Psoas muscle (tissue), 7 donors: ENCODE measurements at regions not wholly inside any gene's neighbourhood (a gene's known extent, or its start where the extent isn't known, plus 50 kb on each side); places are given as distances from the start of the nearest gene placed in this dataset.

Source experiments
- ATAC-seq, 4 donors: fragments of 200-7000 bp; cut with Tn5 transposase; one replicate each; pipeline ENCODE4 v1.9.1; 2020; ENCODE audit warnings: moderate library complexity in 3 of 4, mild to moderate bottlenecking in 2 of 4
- DNase-seq, 2 donors: peaks; one replicate each; pipeline ENCODE4 v3.0.0-alpha.2; 2020
- H3K27ac ChIP-seq: fragments of 200-600 bp; one replicate; pipeline ENCODE4 v1.8.0; 2022
- H3K27me3 ChIP-seq, 3 donors: fragments of 200-600 bp in 1 of 3; one replicate each; pipeline versions ENCODE4 v1.6.1 to v1.8.0; 2013 to 2022; ENCODE audit warnings: low read length in 2 of 3, mild to moderate bottlenecking in 2 of 3, moderate library complexity in 1 of 3; ENCODE audit not compliant: insufficient read depth in 3 of 3
- H3K36me3 ChIP-seq, 2 donors: fragments of 200-600 bp in 1 of 2; one replicate each; pipeline versions ENCODE4 v1.6.1 to v1.8.0; 2013 to 2022; ENCODE audit warnings: low read depth in 1 of 2, mild to moderate bottlenecking in 1 of 2, moderate library complexity in 1 of 2; ENCODE audit not compliant: insufficient read depth in 1 of 2
- H3K4me1 ChIP-seq: fragments of 200-600 bp; one replicate; pipeline ENCODE4 v1.8.0; 2022
- H3K4me3 ChIP-seq: fragments of 200-600 bp; one replicate; pipeline ENCODE4 v1.8.0; 2022; ENCODE audit warnings: mild to moderate bottlenecking
- H3K9me3 ChIP-seq: fragments of 200-600 bp; one replicate; pipeline ENCODE4 v1.8.0; 2022
- WGBS, 3 donors: extraction: QIAGEN DNeasy Blood & Tissue Kit; methylation state at CpG; one replicate each; pipeline versions ENCODE4 v1.1.6 to v1.1.7; 2013; 5-methylcytosine and 5-hydroxymethylcytosine counted together
- intact Hi-C, 2 donors: fragments of 100-400 bp; cut with DNase I; formaldehyde crosslinking; loops; one replicate each; pipeline versions ENCODE4 v1.11.0 to v1.14.2; 2022
- TF ChIP-seq, protein P1 (sequence below): fragments of 200-600 bp; IDR thresholded peaks from one replicate; pipeline ENCODE4 v1.8.0; 2022; ENCODE audit warnings: antibody characterized with exemption
- donor health status: healthy with polysubstance abuse.
- donor health status: DM: no; HTN: no; CAD: no; lungs with moderate emphysema.
- donor health status: Bipolar disorder and iron deficiency.
- donor health status: healthy.
- donor health status: DM: yes; HTN: yes; CAD: no.
- donor health status: DM: no; HTN: no; CAD: no.
- donor health status: DM: yes; HTN: yes; CAD: no.

DNA sequence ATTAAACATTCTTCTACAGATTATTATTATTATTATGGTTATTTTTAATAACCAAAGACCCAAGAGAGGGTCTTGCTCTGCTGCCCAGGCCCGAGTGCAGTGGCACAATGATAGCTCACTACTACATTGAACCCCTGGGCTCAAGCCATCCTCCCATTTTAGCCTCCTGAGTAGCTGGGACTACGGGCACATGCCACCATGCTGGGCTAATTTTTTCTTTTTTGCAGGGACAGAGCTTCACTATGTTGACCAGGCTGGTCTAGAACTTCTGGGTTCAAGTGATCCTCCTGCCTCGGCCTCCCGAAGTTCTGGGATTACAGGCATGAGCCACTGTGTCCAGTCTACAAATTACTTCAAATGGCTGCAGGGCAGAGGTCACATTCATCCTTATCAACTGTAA lies 179.8 kb downstream of the KCNRG start:
- no peak overlapping the region for H3K27ac ChIP-seq
- H3K4me3 ChIP-seq: no peak overlapping the region
- TF ChIP-seq, protein P1, sequence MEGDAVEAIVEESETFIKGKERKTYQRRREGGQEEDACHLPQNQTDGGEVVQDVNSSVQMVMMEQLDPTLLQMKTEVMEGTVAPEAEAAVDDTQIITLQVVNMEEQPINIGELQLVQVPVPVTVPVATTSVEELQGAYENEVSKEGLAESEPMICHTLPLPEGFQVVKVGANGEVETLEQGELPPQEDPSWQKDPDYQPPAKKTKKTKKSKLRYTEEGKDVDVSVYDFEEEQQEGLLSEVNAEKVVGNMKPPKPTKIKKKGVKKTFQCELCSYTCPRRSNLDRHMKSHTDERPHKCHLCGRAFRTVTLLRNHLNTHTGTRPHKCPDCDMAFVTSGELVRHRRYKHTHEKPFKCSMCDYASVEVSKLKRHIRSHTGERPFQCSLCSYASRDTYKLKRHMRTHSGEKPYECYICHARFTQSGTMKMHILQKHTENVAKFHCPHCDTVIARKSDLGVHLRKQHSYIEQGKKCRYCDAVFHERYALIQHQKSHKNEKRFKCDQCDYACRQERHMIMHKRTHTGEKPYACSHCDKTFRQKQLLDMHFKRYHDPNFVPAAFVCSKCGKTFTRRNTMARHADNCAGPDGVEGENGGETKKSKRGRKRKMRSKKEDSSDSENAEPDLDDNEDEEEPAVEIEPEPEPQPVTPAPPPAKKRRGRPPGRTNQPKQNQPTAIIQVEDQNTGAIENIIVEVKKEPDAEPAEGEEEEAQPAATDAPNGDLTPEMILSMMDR: no peak
- 67 to 72% (median 70%) methylated on average over 4 of the region's 4 CpGs for WGBS, 3 donors
- no peaks in the 10 kb centered on the region for H3K4me1 ChIP-seq
- ATAC-seq (no peak), DNase-seq (no peak)
- no peaks in the 10 kb centered on the region for H3K36me3 ChIP-seq
- H3K9me3 ChIP-seq: no peaks in the 10 kb centered on the region
- intact Hi-C loops: no loop called here
- peaks cover 0 to 2% (median 0%) of the 10 kb centered on the region in 3 donors for H3K27me3 ChIP-seq

DNA sequence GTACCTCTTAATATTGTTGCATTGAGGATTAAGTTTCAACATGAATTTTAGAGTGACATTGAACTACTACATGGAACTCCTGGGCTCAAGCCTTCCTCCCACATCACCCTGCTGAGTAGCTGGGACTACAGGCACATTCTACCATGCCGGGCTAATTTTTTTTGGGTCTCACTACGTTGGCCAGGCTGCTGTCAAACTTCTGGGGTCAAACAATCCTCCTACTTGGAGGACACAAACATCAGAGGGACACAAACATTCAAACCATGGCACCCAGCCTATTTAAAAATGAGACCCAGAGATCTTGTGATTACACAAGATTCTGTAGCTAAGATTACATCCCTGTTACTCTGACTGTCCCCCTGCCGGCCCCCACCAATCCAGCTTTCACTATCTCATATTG lies 180.9 kb downstream of the KCNRG start:
- Histone ChIP-seq H3K4me3 (no peak overlapping the region), H3K27ac (no peak overlapping the region), H3K4me1 (no peaks in the 10 kb centered on the region), H3K27me3 (peaks cover 0 to 2% (median 0%) of the 10 kb centered on the region in 3 donors), H3K9me3 (no peaks in the 10 kb centered on the region), H3K36me3 (no peaks in the 10 kb centered on the region)
- TF ChIP-seq, protein P1: no peak
- DNase-seq (no peak), ATAC-seq (no peak)
- 73 to 80% (median 75%) methylated on average over 3 of the region's 3 CpGs for WGBS, 3 donors
- intact Hi-C loops: no loop called here

DNA sequence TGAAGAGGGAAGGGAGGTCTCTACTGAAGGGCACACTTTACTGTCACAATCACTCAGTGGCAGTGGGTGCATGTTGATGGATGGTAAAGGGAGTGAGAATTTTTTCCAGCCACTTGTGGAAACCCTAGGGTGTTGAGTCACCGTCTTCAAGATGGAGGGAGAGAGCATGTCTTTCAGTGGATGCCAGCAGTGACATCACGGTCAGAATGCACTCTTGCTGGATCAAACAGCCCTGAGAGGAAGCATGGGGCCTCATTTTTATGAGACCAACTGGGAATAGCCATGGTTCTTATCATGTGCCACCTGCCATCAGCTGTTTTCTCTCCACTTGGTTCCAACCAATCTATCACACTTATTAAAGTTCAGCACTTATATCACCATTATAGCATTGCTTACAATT lies 182.5 kb downstream of the KCNRG start:
- DNase-seq (no peak), ATAC-seq (no peak)
- WGBS, 3 donors: 38 to 65% (median 63%) methylated on average over 2 of the region's 2 CpGs
- no peaks in the 10 kb centered on the region for H3K36me3 ChIP-seq
- H3K9me3 ChIP-seq: no peaks in the 10 kb centered on the region
- H3K4me3 ChIP-seq: no peak overlapping the region
- H3K4me1 ChIP-seq: no peaks in the 10 kb centered on the region
- TF ChIP-seq, protein P1: no peak
- no peak overlapping the region for H3K27ac ChIP-seq
- intact Hi-C loops: no loop called here
- no peaks in the 10 kb centered on the region for H3K27me3 ChIP-seq

DNA sequence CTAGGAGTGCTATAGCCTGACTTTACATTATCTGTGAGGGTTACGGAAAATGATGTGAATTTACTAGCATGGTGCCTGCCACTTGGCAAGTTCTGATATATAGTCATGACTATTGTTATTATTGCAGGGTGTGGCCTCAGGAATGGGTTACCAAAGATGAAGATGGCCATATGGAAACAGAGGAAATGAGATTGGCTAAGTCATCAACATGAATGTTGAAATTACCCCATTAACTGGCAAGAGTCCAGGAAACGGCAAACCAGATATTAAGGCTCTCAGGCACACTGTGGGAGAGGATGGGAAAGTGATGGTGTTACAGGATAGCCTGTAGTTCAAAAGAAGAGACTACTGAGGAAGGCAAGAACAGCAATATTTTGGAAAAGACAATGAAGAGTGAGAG lies 183.3 kb downstream of the KCNRG start:
- Histone ChIP-seq H3K4me3 (no peak overlapping the region), H3K4me1 (no peaks in the 10 kb centered on the region), H3K9me3 (no peaks in the 10 kb centered on the region), H3K36me3 (no peaks in the 10 kb centered on the region), H3K27me3 (no peaks in the 10 kb centered on the region), H3K27ac (no peak overlapping the region)
- intact Hi-C loops: no loop called here
- WGBS, 3 donors: 58 to 62% (median 59%) methylated on average over 2 of the region's 2 CpGs
- TF ChIP-seq, protein P1: no peak
- DNase-seq: no peak
- no peak for ATAC-seq

DNA sequence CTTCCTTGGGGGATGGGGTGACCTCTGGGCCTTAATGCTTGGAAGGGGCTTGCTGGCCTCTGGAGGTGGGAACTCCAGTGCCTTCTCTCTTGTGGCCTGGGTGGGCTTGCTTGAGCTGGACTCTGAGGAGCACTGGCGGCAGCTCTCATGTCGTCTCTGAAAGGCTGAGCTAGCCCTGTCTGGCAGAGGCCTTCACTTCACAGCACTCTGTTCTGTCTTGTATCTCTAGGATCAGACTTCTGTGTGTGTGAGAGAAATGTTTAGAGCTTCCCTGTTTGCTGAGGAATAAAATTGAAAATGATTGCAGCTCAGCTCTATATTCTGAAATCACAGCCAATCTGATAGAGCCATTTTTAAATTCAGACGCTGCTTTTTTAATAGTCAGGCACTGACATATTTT lies 185.3 kb downstream of the KCNRG start:
- Histone ChIP-seq H3K4me3 (no peak overlapping the region), H3K9me3 (no peaks in the 10 kb centered on the region), H3K4me1 (no peaks in the 10 kb centered on the region), H3K27me3 (no peaks in the 10 kb centered on the region), H3K36me3 (no peaks in the 10 kb centered on the region), H3K27ac (no peak overlapping the region)
- ATAC-seq: no peak
- DNase-seq: no peak
- TF ChIP-seq, protein P1: no peak
- WGBS, 3 donors: 80 to 83% (median 82%) methylated on average over 3 of the region's 3 CpGs
- intact Hi-C loops: no loop called here
